ENCODE measurements at regions not wholly inside any gene's neighbourhood (a gene's known extent, or its start where the extent isn't known, plus 50 kb on each side); places are given as distances from the start of the nearest gene placed in this dataset.

GRCh38 chr2:234252772-234253171 is 202.3 kb downstream of the SPP2 start:
- WGBS, 2 donors (ENCODE audit: low coverage in 1 of 2), result 80 to 81% methylated on average over 3 to 5 of the region's 7 CpGs
- TF ChIP-seq EP300 (IDR thresholded peaks at IDR 0.05) (no peak), CTCF (IDR thresholded peaks at IDR 0.05) (no peak), POLR2A (IDR thresholded peaks at IDR 0.05) (no peak), POLR2AphosphoS5 (IDR thresholded peaks at IDR 0.05) (no peak)
- H3K27ac ChIP-seq, result no peak overlapping the region
- no peaks in the 10 kb centered on the region for H3K36me3 ChIP-seq
- no peaks in the 10 kb centered on the region for H3K4me1 ChIP-seq
- no peak for ATAC-seq
- H3K9me3 ChIP-seq, result no peaks in the 10 kb centered on the region
- H3K27me3 ChIP-seq, result peaks cover 20% of the 10 kb centered on the region
- no peak overlapping the region for H3K4me3 ChIP-seq

GRCh38 chr2:234251326-234252271 is 201.1 kb downstream of the SPP2 start:
- WGBS, 2 donors (ENCODE audit: low coverage in 1 of 2), result 59 to 69% methylated on average over 5 to 6 of the region's 8 CpGs
- H3K9me3 ChIP-seq, result no peaks in the 10 kb centered on the region
- H3K27me3 ChIP-seq, result peaks cover 29% of the 10 kb centered on the region
- ATAC-seq, result peak; percentile 61
- TF ChIP-seq POLR2AphosphoS5 (IDR thresholded peaks at IDR 0.05) (no peak), CTCF (IDR thresholded peaks at IDR 0.05) (no peak), EP300 (IDR thresholded peaks at IDR 0.05) (no peak), POLR2A (IDR thresholded peaks at IDR 0.05) (no peak)
- H3K4me1 ChIP-seq, result no peaks in the 10 kb centered on the region
- H3K4me3 ChIP-seq, result no peak overlapping the region
- H3K27ac ChIP-seq, result no peak overlapping the region
- no peaks in the 10 kb centered on the region for H3K36me3 ChIP-seq

- ATAC-seq, result no peak
- H3K4me1 ChIP-seq, result no peaks in the 10 kb centered on the region
- no peaks in the 10 kb centered on the region for H3K9me3 ChIP-seq
- H3K36me3 ChIP-seq, result no peaks in the 10 kb centered on the region
- H3K27me3 ChIP-seq, result peaks cover 31% of the 10 kb centered on the region
- TF ChIP-seq POLR2A (IDR thresholded peaks at IDR 0.05) (no peak), CTCF (IDR thresholded peaks at IDR 0.05) (no peak), EP300 (IDR thresholded peaks at IDR 0.05) (no peak), POLR2AphosphoS5 (IDR thresholded peaks at IDR 0.05) (no peak)
- no peak overlapping the region for H3K27ac ChIP-seq
- 50 to 58% methylated on average over 2 of the region's 2 CpGs for WGBS, 2 donors (ENCODE audit: low coverage in 1 of 2)
- H3K4me3 ChIP-seq, result no peak overlapping the region
Measured at GRCh38 chr2:234250926-234251325, 200.4 kb downstream of the SPP2 start.

- Histone ChIP-seq H3K27me3 (peaks cover 31% of the 10 kb centered on the region), H3K4me1 (no peaks in the 10 kb centered on the region), H3K27ac (no peak overlapping the region), H3K4me3 (no peak overlapping the region), H3K9me3 (no peaks in the 10 kb centered on the region), H3K36me3 (no peaks in the 10 kb centered on the region)
- no peak for ATAC-seq
- WGBS, 2 donors (ENCODE audit: low coverage in 1 of 2), result 64 to 77% methylated on average over 4 to 5 of the region's 5 CpGs
- TF ChIP-seq EP300 (IDR thresholded peaks at IDR 0.05), result no peak
- no peak for TF ChIP-seq POLR2AphosphoS5 (IDR thresholded peaks at IDR 0.05)
- no peak for TF ChIP-seq CTCF (IDR thresholded peaks at IDR 0.05)
- TF ChIP-seq POLR2A (IDR thresholded peaks at IDR 0.05), result no peak
Measured at GRCh38 chr2:234249873-234250272, 199.4 kb downstream of the SPP2 start.

All from gastroesophageal sphincter (tissue), 4 donors.